ENCODE measurements at regions not wholly inside any gene's neighbourhood (a gene's known extent, or its start where the extent isn't known, plus 50 kb on each side); places are given as distances from the start of the nearest gene placed in this dataset.

DNA sequence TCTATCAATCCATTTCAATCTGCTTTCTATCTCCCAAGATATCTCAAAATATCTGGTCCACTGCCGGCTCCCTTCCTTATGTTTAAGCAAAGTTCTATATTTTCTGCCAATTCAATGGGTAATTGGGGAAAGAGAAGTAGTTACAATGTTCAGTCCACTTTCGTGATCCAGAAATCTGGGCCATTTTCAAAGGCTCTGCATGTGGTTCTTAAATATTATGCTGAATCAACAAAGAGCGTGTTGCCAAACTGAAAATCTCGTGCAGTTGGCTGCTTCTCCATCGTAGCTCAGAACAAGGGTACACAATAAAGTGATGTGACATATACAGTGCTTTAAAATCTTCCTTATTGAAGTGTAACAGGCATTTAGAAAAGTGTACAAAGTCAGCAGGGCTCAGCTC lies 863.1 kb downstream of the RNF144A start:
- WGBS (ENCODE audit: insufficient coverage), result 93% methylated on average over 4 of the region's 5 CpGs

GRCh38 chr2:7785700-7786099 lies 868.5 kb downstream of the RNF144A start:
- Mint-ChIP-seq H3K27ac (no peak overlapping the region), H3K4me1 (peaks cover 3% of the 10 kb centered on the region), H3K4me3 (no peak overlapping the region), H3K9me3 (no peaks in the 10 kb centered on the region), H3K36me3 (no peaks in the 10 kb centered on the region), H3K27me3 (ENCODE audit: low read depth in 3 of 3) (peaks cover 0 to 3% (median 2%) of the 10 kb centered on the region in 3 donors)
- H3K9ac ChIP-seq (ENCODE audit: insufficient read depth, low read length, poor library complexity, severe bottlenecking), result no peak overlapping the region
- H2AFZ ChIP-seq (ENCODE audit: insufficient read depth, low read depth, low read length, poor library complexity, severe bottlenecking), result no peak overlapping the region
- intact Hi-C loops (cut with micrococcal nuclease), result no loop called here
- no peak overlapping the region for H3K4me2 ChIP-seq (replicated peaks; ENCODE audit: extremely low read depth, low read length, poor library complexity, severe bottlenecking)
- WGBS (ENCODE audit: insufficient coverage), result 100% methylated on average over 3 of the region's 4 CpGs
- no peaks in the 10 kb centered on the region for H3K36me3 ChIP-seq (replicated peaks in 1 of 2; ENCODE audit: control insufficient read depth in 1 of 2, insufficient read depth in 2 of 2, low read length in 2 of 2)
- no peaks in the 10 kb centered on the region for H3K79me2 ChIP-seq (ENCODE audit: insufficient read depth, low read length)
- TF ChIP-seq, protein P1, sequence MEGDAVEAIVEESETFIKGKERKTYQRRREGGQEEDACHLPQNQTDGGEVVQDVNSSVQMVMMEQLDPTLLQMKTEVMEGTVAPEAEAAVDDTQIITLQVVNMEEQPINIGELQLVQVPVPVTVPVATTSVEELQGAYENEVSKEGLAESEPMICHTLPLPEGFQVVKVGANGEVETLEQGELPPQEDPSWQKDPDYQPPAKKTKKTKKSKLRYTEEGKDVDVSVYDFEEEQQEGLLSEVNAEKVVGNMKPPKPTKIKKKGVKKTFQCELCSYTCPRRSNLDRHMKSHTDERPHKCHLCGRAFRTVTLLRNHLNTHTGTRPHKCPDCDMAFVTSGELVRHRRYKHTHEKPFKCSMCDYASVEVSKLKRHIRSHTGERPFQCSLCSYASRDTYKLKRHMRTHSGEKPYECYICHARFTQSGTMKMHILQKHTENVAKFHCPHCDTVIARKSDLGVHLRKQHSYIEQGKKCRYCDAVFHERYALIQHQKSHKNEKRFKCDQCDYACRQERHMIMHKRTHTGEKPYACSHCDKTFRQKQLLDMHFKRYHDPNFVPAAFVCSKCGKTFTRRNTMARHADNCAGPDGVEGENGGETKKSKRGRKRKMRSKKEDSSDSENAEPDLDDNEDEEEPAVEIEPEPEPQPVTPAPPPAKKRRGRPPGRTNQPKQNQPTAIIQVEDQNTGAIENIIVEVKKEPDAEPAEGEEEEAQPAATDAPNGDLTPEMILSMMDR (IDR thresholded peaks at IDR 0.05), result no peak
- H3K27me3 ChIP-seq (ENCODE audit: control insufficient read depth in 2 of 2, insufficient read depth in 2 of 2, low read length in 2 of 2), result no peaks in the 10 kb centered on the region
- no peak overlapping the region for H3K4me3 ChIP-seq (replicated peaks in 1 of 3; ENCODE audit: low read depth in 2 of 3, low read length in 3 of 3)
- H4K20me1 ChIP-seq (ENCODE audit: insufficient read depth, low read length), result no peaks in the 10 kb centered on the region
- no peak overlapping the region for H3K27ac ChIP-seq (ENCODE audit: low read depth in 1 of 2, low read length in 2 of 2)
- no peaks in the 10 kb centered on the region for H3K4me1 ChIP-seq (ENCODE audit: control insufficient read depth in 1 of 2, insufficient read depth in 2 of 2, low read length in 2 of 2)
- no peak for DNase-seq
- H3K9me3 ChIP-seq (replicated peaks in 1 of 2; ENCODE audit: control insufficient read depth in 1 of 2, insufficient read depth in 1 of 2, low read length in 2 of 2), result no peaks in the 10 kb centered on the region

More for the DNA sequence above, 863.1 kb downstream of the RNF144A start:
- H3K9me3 Mint-ChIP-seq, result no peaks in the 10 kb centered on the region
- Histone ChIP-seq H3K4me1 (ENCODE audit: control insufficient read depth in 1 of 2, insufficient read depth in 2 of 2, low read length in 2 of 2) (peaks cover 0 to 4% of the 10 kb centered on the region in 2 donors), H2AFZ (ENCODE audit: insufficient read depth, low read depth, low read length, poor library complexity, severe bottlenecking) (no peak overlapping the region), H4K20me1 (ENCODE audit: insufficient read depth, low read length) (no peaks in the 10 kb centered on the region), H3K36me3 (replicated peaks in 1 of 2; ENCODE audit: control insufficient read depth in 1 of 2, insufficient read depth in 2 of 2, low read length in 2 of 2) (no peaks in the 10 kb centered on the region), H3K4me2 (replicated peaks; ENCODE audit: extremely low read depth, low read length, poor library complexity, severe bottlenecking) (no peak overlapping the region), H3K27me3 (ENCODE audit: control insufficient read depth in 2 of 2, insufficient read depth in 2 of 2, low read length in 2 of 2) (no peaks in the 10 kb centered on the region), H3K9me3 (replicated peaks in 1 of 2; ENCODE audit: control insufficient read depth in 1 of 2, insufficient read depth in 1 of 2, low read length in 2 of 2) (no peaks in the 10 kb centered on the region), H3K27ac (ENCODE audit: low read depth in 1 of 2, low read length in 2 of 2) (no peak overlapping the region), H3K79me2 (ENCODE audit: insufficient read depth, low read length) (no peaks in the 10 kb centered on the region), H3K9ac (ENCODE audit: insufficient read depth, low read length, poor library complexity, severe bottlenecking) (no peak overlapping the region), H3K4me3 (replicated peaks in 1 of 3; ENCODE audit: low read depth in 2 of 3, low read length in 3 of 3) (no peak overlapping the region)
- no peak overlapping the region for H3K4me3 Mint-ChIP-seq
- H3K36me3 Mint-ChIP-seq, result peaks cover 0 to 3% of the 10 kb centered on the region in 2 donors
- intact Hi-C loops (cut with micrococcal nuclease), result no loop called here
- TF ChIP-seq, protein P1 (IDR thresholded peaks at IDR 0.05), result no peak
- peaks cover 3% of the 10 kb centered on the region for H3K4me1 Mint-ChIP-seq
- peaks cover 2 to 6% (median 5%) of the 10 kb centered on the region in 3 donors for H3K27me3 Mint-ChIP-seq (ENCODE audit: low read depth in 3 of 3)
- H3K27ac Mint-ChIP-seq, result no peak overlapping the region
- no peak for DNase-seq

Measured in CD14-positive monocyte (primary cell).